Chondrocyte (in vitro differentiated cells): ENCODE measurements at regions not wholly inside any gene's neighbourhood (a gene's known extent, or its start where the extent isn't known, plus 50 kb on each side); places are given as distances from the start of the nearest gene placed in this dataset.
A peak's percentile ranks its signal among the peaks of the same experiment; 100 is the strongest.
"Not testable (repeated sequence)": the region's sequence is repeated elsewhere in the genome, so short reads cannot be mapped to it uniquely, and the experiment has no call there.

Experiments used
- DNase-seq: peaks from one replicate; pipeline ENCODE4 v3.0.0; 2021; ENCODE audit warnings: mixed read lengths, low spot score
- H3K27ac Mint-ChIP-seq: one replicate; pipeline ENCODE4 v1.8.0; 2021; ENCODE audit warnings: mild to moderate bottlenecking, moderate library complexity, mixed read lengths; ENCODE audit not compliant: unreplicated experiment
- H3K27me3 Mint-ChIP-seq: 2 replicates; pipeline ENCODE4 v1.8.0; 2021; ENCODE audit warnings: low read depth, mixed read lengths
- H3K36me3 Mint-ChIP-seq: 2 replicates; pipeline ENCODE4 v1.8.0; 2021; ENCODE audit warnings: low read depth, mixed read lengths
- H3K4me1 Mint-ChIP-seq: 2 replicates; pipeline ENCODE4 v1.8.0; 2021; ENCODE audit warnings: low read depth, mild to moderate bottlenecking, mixed read lengths
- H3K4me3 Mint-ChIP-seq: one replicate; pipeline ENCODE4 v1.8.0; 2021; ENCODE audit warnings: mild to moderate bottlenecking, moderate library complexity, mixed read lengths; ENCODE audit not compliant: unreplicated experiment
- H3K9me3 Mint-ChIP-seq: 2 replicates; pipeline ENCODE4 v1.8.0; 2021; ENCODE audit warnings: low read depth, mixed read lengths
- CTCF ChIP-seq: fragments of 200-600 bp; sonication (generic); IDR thresholded peaks from 2 replicates; pipeline ENCODE4 v1.5.0; 2021; ENCODE audit warnings: antibody characterized with exemption, mild to moderate bottlenecking, moderate library complexity

DNA sequence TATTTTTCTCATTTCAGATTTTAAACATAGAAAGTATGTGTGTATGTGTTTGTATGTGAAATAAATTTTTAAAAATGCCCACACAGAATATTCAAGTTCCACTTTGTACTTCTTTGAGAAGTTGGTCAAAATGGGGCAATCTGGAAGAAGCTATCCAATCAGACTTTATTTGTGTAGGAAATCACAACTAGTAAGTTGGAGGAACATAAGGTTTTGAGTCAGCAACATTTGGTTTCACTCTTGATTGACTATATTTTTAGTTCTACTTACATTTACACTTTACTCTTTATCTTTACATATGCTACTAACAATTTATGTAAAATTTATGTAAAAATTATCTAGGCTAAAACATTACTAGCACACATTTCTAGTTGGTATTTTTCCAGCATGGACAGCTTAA lies 128.1 kb downstream of the ATXN7L3B start:
- Mint-ChIP-seq H3K4me3 (no peak overlapping the region), H3K9me3 (no peaks in the 10 kb centered on the region), H3K27ac (no peak overlapping the region), H3K36me3 (no peaks in the 10 kb centered on the region), H3K4me1 (no peaks in the 10 kb centered on the region), H3K27me3 (peaks cover 17% of the 10 kb centered on the region)
- no peak for DNase-seq
- no peak for TF ChIP-seq CTCF

GRCh38 chr12:74671421-74671820 lies 133.8 kb downstream of the ATXN7L3B start:
- Mint-ChIP-seq H3K4me1 (no peaks in the 10 kb centered on the region), H3K36me3 (no peaks in the 10 kb centered on the region), H3K4me3 (no peak overlapping the region), H3K9me3 (no peaks in the 10 kb centered on the region), H3K27me3 (peaks cover 13% of the 10 kb centered on the region), H3K27ac (no peak overlapping the region)
- TF ChIP-seq CTCF = no peak
- DNase-seq = no peak

GRCh38 chr12:74676955-74677354 lies 139.3 kb downstream of the ATXN7L3B start:
- not testable (repeated sequence) for H3K9me3 Mint-ChIP-seq, H3K27me3 Mint-ChIP-seq, H3K4me1 Mint-ChIP-seq, H3K36me3 Mint-ChIP-seq, H3K4me3 Mint-ChIP-seq, H3K27ac Mint-ChIP-seq
- DNase-seq = peak; percentile 73

GRCh38 chr12:74685385-74685784 lies 147.8 kb downstream of the ATXN7L3B start:
- Mint-ChIP-seq H3K36me3 (no peaks in the 10 kb centered on the region), H3K27me3 (peaks cover 31% of the 10 kb centered on the region), H3K9me3 (no peaks in the 10 kb centered on the region), H3K27ac (no peak overlapping the region), H3K4me3 (no peak overlapping the region), H3K4me1 (no peaks in the 10 kb centered on the region)
- DNase-seq = peak; percentile 22
- no peak for TF ChIP-seq CTCF

- no peaks in the 10 kb centered on the region for H3K4me1 Mint-ChIP-seq
- DNase-seq = no peak
- no peak overlapping the region for H3K4me3 Mint-ChIP-seq
- TF ChIP-seq CTCF = peak; percentile 95
- no peaks in the 10 kb centered on the region for H3K36me3 Mint-ChIP-seq
- no peak overlapping the region for H3K27ac Mint-ChIP-seq
- H3K9me3 Mint-ChIP-seq = no peaks in the 10 kb centered on the region
- peaks cover 28% of the 10 kb centered on the region for H3K27me3 Mint-ChIP-seq
These were observed 151.5 kb downstream of the ATXN7L3B start for GRCh38 chr12:74689071-74689655.

- H3K9me3 Mint-ChIP-seq = no peaks in the 10 kb centered on the region
- no peak for TF ChIP-seq CTCF
- no peak overlapping the region for H3K4me3 Mint-ChIP-seq
- no peaks in the 10 kb centered on the region for H3K36me3 Mint-ChIP-seq
- no peaks in the 10 kb centered on the region for H3K4me1 Mint-ChIP-seq
- no peak overlapping the region for H3K27ac Mint-ChIP-seq
- no peak for DNase-seq
- peaks cover 25% of the 10 kb centered on the region for H3K27me3 Mint-ChIP-seq
These were observed 152.3 kb downstream of the ATXN7L3B start for GRCh38 chr12:74689929-74690328.
